MM.1S (cell line): ENCODE measurements at regions not wholly inside any gene's neighbourhood (a gene's known extent, or its start where the extent isn't known, plus 50 kb on each side); places are given as distances from the start of the nearest gene placed in this dataset.
"Not testable (repeated sequence)": the region's sequence is repeated elsewhere in the genome, so short reads cannot be mapped to it uniquely, and the experiment has no call there.

Experiments
- CTCF ChIP-seq: fragments of 300-600 bp; sonication (generic); IDR thresholded peaks from 2 replicates; pipeline ENCODE4 v1.5.1; 2016; ENCODE audit warnings: antibody characterized with exemption, low read length, mixed read lengths
- EZH2 ChIP-seq: fragments of 300-600 bp; sonication (generic); optimal IDR thresholded peaks from 2 replicates; pipeline ENCODE3; 2017; ENCODE audit warnings: low read depth, mild to moderate bottlenecking, antibody characterized with exemption, low read length, mixed read lengths

GRCh38 chr10:21351594-21351993 is 173.9 kb downstream of the SKIDA1 start:
- TF ChIP-seq CTCF, EZH2: not testable (repeated sequence)
